NAMALWA (cell line): ENCODE measurements at regions not wholly inside any gene's neighbourhood (a gene's known extent, or its start where the extent isn't known, plus 50 kb on each side); places are given as distances from the start of the nearest gene placed in this dataset.
"Not testable (repeated sequence)": the region's sequence is repeated elsewhere in the genome, so short reads cannot be mapped to it uniquely, and the experiment has no call there.

Experiments used
- DNase-seq: peaks from one replicate; pipeline ENCODE4 v3.0.0-alpha.2; 2015; ENCODE audit warnings: low spot score

DNA sequence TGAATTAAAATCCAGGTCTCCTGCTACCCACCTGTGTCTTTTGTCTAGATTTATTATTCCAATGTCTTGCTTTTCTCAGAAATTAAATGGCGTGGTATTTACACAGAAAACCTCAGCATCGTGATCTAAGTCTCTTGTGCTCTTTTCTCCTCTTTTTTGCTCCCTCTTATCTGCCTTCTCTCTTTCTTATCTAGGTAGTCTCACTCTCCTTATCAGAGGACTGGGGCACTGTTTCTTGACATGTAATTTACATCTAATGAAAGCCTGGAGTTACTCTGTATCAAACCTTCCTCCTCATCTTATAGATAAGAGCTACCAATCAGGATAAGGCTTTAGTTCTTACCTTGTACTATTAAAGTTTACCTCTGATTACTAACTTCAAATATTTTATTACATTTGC, 933.8 kb downstream of the TLE1 start:
- DNase-seq = no peak

DNA sequence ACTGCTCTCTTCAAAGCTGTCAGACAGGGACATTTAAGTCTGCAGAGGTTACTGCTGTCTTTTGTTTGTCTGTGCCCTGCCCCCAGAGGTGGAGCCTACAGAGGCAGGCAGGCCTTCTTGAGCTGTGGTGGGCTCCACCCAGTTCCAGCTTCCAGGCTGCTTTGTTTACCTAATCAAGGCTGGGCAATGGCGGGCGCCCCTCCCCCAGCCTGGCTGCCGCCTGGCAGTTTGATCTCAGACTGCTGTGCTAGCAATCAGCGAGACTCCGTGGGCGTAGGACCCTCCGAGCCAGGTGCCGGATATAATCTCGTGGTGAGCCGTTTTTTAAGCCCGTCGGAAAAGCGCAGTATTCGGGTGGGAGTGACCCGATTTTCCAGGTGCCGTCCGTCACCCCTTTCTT, 942.3 kb downstream of the TLE1 start:
- DNase-seq = not testable (repeated sequence)

DNA sequence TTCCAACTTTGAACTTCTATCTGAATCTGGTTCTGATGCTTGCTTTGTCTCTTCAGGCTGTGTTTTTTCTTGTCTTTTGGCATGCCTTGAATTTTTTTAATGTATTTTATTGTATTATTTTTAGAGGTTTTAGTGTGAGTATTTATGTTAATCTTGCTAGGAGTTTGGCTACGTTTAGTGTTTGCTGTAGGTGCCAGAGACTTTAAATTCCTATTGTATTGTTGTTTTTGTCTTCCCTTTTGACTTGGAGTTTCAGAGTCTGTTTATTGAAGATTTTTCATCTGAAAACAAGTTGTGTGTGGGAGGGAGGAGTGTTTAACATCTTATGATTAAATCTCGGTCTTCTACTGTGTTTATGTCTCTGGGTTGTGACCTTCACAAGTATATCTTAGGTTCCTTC, 956.8 kb downstream of the TLE1 start:
- DNase-seq = no peak

DNA sequence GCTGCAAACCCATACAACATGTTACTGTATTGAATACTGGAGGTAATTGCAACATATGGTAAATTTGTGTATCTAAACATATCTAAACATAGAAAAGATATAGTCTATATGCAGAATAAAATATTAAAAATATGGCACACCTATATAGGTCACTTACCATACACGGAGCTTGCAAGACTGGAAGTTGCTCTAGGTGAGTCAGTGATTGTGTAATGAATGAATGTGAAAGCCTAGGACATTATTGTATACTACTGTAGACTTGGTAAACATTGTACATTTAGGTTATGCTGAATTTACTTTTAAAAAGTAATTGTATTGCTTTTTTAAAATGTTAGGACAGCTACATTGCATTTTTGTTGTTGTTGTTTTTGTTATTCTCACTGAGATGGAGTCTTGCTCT, 968.8 kb downstream of the TLE1 start:
- DNase-seq = no peak

DNA sequence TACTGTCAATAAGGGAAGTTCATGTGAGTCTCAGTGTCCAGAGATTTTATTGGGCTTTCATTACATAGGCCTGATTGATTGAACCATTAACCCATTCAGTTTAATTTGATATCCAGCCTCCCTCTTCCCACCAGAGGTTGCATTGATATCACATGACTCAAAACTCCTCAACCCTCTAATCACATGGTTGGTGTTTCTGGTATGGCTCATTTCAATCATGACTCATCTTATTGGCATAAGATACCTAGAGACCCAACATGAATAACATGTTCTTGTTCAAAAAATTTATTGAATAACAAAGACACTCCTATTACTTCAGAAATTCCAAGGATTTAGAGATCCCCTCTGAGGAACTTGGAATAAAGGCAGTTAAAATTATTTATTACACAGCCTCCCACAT, 982.2 kb downstream of the TLE1 start:
- no peak for DNase-seq

DNA sequence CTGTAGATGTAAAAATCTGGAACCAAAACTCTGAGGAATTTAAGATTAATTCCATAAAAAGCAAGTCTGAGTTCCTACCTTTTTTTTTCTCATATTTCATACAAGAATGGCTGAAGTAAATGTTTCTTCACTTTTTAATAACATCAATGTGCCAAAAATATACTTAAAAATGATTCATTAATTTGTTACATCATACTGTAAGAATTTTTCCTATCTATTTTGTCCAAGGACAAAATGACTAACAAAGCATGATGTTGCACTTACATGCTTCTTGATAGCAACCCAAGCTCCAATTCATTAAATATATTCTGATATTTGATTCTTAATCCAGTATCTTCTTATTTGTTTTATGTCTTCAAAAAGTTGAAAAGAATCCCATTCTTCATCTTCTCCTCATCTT, 988.3 kb downstream of the TLE1 start:
- no peak for DNase-seq

DNA sequence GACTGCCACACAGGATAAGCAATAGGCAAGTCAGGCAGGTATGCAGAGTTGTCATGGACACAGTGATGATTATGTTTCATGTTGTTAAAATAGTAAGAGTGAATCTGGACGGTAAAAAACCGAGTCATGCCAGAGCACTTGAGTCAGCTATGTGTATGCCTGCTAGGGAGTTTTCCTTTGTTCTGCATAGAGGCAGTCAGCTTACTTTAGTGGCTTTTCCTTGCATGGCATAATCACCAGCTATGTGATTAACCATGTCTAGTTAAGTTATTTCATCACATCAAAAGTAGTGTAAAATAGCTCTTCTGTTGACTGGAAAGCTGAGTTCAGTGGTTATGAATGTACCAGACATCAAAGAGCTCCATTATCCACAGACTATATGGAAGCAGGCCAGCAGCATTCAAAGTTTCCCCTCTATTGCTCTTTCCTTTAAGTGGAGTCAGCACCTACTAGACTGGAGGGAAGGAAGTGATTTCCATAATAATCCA, 989.8 kb downstream of the TLE1 start:
- DNase-seq = no peak

DNA sequence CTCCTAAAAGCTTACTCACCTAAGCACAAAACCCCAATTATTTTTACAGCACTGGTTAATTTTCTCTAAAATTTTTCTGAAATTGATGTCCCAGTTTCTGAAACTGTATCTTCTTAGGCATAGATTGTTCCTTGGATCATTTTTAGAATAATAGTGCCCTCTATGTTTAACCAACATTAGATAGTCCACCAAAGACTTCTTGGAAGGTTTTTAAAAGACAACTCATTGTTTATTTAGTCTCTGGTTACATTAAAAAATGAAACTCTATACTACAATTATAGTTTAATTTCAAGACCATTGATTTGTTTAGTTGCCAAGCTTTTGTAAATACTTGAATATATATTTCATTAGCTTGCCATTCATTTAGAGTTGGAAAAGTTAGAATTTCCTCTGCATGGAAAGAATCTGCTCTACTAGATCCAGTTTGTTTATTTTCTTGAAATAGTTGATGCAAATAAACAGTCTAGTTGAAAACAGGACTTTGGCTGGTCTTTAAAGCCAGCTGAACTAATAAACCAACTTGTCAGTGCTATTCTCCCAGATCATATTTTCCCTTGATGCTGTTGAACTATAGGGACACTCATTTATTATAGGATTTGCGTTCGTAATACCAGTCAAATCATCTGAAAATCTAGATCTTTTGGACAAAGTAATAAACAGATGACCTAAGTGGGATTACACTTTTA, 990.5 kb downstream of the TLE1 start:
- DNase-seq = no peak

DNA sequence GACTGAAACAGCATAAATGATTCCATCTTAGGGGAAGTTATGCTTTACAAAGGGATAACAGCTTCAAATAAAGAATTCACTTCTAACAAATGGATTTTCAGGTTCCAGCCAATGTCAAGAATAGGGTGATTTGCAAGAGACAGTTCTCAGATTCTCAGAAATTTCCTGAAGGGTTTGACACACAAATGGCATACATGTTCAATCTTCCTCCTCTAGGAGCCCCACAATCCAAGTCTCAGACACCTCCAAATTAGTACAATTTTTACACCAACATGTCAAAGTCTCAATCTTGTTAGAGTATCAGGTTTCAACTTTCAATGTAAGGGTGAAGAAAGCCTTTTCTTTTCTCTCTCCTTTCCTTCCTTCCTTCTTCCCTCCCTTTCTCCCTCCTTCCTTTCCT, 996.6 kb downstream of the TLE1 start:
- DNase-seq = no peak

DNA sequence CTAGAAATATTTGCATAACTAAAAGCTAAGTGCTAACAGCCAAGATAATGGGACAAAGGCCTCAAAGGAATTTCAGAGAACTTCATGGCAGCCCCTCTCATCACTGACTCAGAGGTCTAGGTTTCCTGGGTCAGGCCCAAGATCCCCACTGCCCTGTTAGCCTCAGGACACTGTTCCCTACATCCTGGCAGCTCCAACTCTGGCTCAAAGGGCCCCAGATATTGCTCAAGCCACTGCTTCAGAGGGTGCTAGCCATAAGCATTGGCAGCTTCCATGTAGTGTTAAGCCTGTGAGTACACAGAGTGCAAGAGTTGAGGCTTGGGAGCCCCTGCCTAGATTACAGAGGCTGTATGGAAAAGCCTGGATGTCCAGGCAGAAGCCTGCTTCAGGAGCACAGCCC, 998.1 kb downstream of the TLE1 start:
- DNase-seq = no peak

DNA sequence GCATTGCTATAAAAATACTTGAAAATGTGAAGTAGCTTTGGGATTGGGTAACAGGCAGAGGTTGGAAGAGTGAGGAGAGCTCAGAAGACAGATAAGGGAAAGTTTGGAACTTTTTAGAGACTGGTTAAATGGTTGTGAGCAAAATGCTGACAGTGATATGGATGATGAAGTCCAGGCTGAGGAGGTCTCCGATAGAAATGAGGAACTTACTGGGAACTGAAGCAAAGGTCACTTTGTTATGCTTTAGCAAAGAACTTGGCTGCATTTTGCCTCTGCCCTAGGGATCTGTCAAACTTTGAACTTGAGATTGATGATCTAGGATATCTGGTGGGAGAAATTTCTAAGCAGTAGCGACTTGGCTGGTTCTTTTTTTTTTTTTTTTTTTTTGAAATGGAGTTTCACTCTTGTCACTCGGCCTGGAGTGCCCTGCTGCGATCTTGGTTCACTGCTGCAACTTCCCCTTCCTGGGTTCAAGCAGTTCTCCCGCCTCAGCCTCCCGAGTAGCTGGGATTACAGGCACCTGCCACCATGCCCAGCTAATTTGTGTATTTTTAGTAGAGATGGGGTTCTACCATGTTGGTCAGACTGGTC, 998.9 kb downstream of the TLE1 start:
- DNase-seq = no peak

DNA sequence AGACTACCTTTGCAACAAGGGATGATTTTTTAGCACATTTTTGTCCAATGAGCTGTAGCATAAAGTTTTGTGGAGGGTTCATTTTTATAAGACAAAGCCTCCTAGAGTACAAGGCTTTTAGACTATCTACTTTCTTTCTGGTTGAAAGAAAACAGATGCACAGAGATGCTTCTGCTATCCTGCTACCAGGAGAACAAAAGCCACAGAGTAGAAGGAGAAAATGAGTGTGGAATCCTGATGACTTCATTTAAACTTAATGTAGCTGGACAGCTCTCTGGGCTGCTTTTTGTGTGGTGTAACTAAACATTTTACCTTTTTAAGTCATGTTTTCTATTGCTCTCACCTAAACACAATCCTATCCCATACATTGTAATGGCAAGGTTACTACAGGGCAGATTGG, 1009.4 kb downstream of the TLE1 start:
- DNase-seq = no peak

DNA sequence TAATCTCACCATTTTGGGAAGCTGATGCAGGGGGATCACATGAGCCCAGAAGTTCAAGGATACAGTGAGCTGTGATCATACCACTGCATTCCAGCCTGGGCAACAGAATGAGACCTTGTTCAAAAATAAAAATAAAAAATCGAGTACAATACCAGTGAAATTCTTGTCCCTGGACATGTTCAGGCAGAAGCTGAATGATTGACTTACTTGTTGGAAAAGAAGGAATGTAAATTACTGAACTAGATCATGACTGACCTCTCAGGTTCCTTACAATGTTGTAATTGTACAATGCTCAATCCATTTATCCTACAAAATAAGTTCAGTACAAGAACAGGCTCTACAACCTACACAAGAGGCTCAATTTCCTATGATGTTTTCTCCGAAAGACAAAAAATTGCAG, 1010.4 kb downstream of the TLE1 start:
- no peak for DNase-seq

DNA sequence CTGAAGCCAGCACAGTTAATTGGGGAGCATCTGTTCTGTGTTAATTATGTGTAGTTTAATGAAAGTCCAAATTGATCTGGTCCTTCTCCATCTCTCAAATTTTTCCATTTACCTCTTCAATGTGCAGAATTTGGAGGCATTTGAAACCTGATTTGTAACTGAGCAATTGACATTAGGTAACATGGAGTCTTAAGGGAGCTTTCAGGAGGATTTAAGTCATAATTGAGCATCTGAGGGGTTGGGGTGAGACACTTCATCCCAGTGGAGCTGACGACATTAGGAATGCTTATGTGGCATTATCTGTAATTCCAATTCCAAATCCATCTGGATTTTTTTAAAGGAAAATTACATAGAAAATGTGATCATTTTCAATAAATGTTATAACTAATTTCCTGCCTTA, 1015.9 kb downstream of the TLE1 start:
- no peak for DNase-seq

DNA sequence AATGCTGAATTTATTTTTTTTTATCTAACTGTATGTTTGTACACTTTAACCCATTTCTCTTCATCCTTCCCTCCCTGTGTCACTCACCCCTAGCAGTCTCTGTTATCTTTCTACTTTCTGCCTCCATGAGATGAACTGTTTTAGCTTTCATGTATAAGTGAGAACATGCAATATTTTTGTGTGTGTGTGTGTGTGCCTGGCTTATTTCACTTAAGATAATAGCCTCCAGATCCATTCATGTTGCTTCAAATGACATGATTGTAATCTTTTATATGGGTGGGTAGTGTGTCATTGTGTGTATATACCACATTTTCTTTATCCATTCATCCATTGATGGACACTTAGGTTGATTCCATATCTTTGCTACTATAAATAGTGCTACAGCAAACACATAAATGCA, 1023.9 kb downstream of the TLE1 start:
- no peak for DNase-seq

DNA sequence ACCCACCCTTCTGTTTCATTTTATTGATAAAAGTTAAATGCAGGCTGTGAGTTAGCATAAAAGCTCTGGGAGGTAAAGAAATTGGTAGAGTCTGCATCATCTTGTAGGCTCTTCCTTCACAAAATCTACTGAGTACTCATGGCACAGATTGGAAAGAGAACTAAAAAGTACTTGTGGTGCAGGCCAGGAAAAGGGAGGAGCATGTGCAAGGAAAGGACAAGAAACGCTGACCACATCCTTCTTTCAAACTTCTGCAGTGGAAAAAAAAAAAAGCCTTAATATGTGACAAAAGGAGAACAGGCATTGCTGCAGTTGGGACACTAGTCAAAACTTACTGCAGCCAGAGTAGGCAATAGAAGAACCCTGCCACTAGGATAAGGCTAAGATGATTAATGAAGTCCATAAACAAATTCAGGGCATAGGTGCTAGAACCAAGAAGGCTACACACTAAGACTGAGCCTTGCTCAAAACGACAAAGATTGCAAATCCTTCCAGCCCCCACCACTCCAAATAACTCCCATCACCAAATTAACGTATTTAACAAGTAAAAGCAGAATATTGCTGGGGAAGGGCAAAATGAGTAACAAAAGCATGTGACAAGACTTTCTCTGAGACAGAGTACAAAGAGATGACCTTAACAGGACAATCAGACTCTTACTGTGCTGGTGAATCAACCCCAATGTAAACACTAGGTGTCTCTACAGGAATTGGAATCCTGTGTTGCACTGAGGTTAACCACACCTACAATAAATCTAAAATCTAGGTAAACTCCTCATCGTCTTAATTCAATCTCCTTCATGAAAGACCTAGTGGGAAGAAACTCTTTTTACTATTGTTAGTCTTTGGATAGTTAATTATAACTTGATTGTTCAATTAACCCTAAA, 1024.8 kb downstream of the TLE1 start:
- no peak for DNase-seq

DNA sequence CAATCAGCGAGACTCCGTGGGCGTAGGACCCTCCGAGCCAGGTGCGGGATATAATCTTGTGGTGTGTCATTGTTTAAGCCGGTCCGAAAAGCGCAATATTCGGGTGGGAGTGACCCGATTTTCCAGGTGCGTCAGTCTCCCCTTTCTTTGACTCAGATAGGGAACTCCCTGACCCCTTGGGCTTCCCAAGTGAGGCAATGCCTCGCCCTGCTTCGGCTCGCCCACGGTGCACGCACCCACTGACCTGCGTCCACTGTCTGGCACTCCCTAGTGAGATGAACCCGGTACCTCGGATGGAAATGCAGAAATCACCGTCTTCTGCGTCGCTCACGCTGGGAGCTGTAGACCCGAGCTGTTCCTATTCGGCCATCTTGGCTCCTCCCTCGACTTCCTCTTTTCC, 1029.6 kb downstream of the TLE1 start:
- not testable (repeated sequence) for DNase-seq

DNA sequence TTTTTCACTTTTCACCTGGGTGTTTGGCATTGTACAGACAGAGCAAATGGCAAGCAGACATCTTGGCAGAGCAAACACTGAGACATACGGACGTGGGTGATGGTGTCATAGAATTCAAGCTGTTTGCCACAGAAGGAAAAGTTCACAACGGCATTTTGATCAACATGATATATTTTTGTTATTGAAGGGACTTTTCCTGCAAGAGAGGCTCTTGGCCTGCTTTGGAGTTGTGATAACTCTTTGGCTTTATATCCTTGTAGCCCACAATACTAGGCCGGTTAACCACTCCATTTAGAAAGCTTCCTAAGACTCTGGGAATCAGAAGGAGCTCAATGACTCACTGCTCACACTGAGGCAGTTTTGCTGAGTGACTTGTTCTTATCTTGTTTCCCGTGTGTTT, 1038.3 kb downstream of the TLE1 start:
- no peak for DNase-seq

DNA sequence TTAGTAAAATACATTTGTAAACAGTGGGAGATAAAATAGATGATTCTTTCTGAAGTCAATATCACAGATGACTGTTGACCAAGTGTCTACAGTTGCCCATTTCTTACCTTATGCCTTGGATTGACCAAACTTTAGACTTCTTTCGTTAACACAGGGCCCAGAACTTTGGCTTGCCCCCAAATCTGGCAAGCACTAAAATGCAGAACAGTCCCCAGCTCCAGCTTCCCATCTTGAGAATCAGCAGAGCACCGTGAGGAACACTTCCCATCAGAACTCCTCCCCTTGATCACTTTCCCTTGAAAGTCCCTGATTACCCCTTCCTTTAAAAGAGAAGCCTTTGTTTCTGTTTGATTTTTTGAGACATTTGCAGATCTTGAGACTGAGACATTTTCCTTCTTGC, 1039.9 kb downstream of the TLE1 start:
- no peak for DNase-seq

DNA sequence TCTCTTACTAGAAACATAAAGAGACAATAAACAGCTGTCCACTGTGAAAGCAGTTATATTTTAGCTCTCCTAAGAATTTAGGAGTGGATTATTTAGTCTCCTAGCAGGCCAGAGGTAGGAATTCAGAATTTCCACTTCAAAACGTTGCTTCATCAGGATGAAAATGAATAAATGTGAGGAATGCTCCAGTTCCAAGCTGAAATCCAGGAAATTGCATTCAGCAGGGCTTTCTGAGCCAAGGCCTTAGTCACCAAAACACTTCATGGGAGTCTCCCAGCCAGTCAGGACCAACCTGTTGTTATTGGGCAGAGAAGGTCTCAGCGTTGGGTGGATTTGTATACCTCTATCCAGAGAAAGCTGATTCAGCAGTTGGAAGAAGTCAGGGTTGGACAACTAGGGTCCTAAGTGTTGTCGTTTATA, 1040.3 kb downstream of the TLE1 start:
- no peak for DNase-seq

DNA sequence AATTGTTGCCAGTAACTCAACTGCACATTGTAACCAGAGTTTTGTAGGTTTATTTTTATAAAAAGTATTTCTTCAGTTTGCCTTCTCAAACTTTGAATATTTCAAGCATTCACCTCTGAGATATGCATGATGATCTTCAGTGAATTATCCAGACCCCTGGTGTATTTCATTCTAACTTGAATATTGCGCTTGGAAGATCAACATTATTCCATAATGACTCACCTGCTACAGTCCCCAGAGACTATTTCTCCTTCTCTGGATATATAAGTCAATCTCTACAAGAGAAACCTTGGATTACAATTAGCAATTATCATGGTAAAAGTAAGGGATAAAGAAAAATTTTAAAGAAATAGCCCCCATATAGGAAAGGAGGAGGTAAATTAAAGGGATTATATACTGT, 1041.0 kb downstream of the TLE1 start:
- no peak for DNase-seq

DNA sequence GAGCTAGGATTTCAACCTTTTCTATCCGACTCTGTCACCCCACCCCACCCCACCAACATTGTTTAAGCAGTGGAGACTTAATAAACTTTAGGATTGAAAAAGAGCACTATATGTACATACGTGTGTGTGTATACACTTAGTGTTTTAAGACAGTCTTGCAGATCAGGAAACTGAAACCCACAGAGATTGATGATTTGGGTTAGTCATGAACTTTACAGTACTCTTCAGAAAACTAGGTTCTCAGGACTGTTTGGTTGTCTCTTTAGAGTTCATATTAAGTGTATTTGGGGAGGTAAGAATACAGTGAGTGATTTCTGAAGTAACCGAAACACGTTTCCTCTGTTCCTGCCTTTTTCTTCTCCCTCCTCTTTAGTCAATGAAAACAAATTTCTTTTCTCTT, 1043.1 kb downstream of the TLE1 start:
- no peak for DNase-seq

DNA sequence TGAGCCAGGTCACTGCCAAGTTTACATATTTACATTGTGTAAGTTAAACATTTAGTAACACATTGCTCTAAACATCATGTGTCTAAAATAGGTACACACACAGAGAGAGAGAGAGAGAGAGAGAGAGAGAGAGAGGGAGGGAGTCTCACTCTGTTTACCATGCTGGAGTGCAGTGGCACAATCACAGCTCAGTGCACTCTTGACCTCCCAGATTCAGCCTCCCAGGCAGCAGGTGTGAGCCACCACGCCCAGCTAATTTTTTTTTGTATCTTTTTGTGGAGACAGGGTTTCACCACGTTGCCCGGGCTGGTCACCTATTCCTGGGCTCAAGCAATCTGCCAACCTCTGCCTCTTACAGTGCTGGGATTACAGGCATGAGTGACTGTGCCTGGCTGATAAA, 1045.3 kb downstream of the TLE1 start:
- no peak for DNase-seq
